ENCODE measurements at regions not wholly inside any gene's neighbourhood (a gene's known extent, or its start where the extent isn't known, plus 50 kb on each side); places are given as distances from the start of the nearest gene placed in this dataset.
A peak's percentile ranks its signal among the peaks of the same experiment; 100 is the strongest.

GRCh38 chr14:65229748-65230728, 127.7 kb upstream of the MAX start (continued):
- TF ChIP-seq KLF11 (CRISPR knock-in tag; IDR thresholded peaks at IDR 0.05) (peak; percentile 13; the same call in 1 of the 2 replicates), ZNF713 (CRISPR knock-in tag; IDR thresholded peaks at IDR 0.05) (no peak), IRF9 (CRISPR knock-in tag; IDR thresholded peaks at IDR 0.05; ENCODE audit: borderline replicate concordance) (no peak; the same call in 1 of the 2 replicates), NPAS2 (CRISPR knock-in tag; IDR thresholded peaks at IDR 0.05; ENCODE audit: borderline replicate concordance) (no peak), KDM1A (CRISPR knock-in tag; IDR thresholded peaks at IDR 0.05) (no peak), TEAD2 (CRISPR knock-in tag; IDR thresholded peaks at IDR 0.05) (no peak), ZNF770 (CRISPR knock-in tag; IDR thresholded peaks at IDR 0.05) (no peak), POLR2AphosphoS2 (IDR thresholded peaks at IDR 0.05; ENCODE audit: low read depth, low read length) (no peak), ZNF12 (CRISPR knock-in tag; IDR thresholded peaks at IDR 0.05) (no peak), ZBTB49 (CRISPR knock-in tag; IDR thresholded peaks at IDR 0.05; ENCODE audit: borderline replicate concordance) (no peak), ZNF552 (CRISPR knock-in tag; IDR thresholded peaks at IDR 0.05; ENCODE audit: borderline replicate concordance) (no peak), UBTF (CRISPR knock-in tag; IDR thresholded peaks at IDR 0.05) (no peak; the same call in none of the 2 replicates), AHDC1 (CRISPR knock-in tag; IDR thresholded peaks at IDR 0.05; ENCODE audit: borderline replicate concordance) (peak; percentile 19; the same call in 1 of the 2 replicates), ZBTB8A (CRISPR knock-in tag; IDR thresholded peaks at IDR 0.05; ENCODE audit: borderline replicate concordance, low read depth) (no peak)
